ENCODE measurements at regions not wholly inside any gene's neighbourhood (a gene's known extent, or its start where the extent isn't known, plus 50 kb on each side); places are given as distances from the start of the nearest gene placed in this dataset.
A peak's percentile ranks its signal among the peaks of the same experiment; 100 is the strongest.

DNA sequence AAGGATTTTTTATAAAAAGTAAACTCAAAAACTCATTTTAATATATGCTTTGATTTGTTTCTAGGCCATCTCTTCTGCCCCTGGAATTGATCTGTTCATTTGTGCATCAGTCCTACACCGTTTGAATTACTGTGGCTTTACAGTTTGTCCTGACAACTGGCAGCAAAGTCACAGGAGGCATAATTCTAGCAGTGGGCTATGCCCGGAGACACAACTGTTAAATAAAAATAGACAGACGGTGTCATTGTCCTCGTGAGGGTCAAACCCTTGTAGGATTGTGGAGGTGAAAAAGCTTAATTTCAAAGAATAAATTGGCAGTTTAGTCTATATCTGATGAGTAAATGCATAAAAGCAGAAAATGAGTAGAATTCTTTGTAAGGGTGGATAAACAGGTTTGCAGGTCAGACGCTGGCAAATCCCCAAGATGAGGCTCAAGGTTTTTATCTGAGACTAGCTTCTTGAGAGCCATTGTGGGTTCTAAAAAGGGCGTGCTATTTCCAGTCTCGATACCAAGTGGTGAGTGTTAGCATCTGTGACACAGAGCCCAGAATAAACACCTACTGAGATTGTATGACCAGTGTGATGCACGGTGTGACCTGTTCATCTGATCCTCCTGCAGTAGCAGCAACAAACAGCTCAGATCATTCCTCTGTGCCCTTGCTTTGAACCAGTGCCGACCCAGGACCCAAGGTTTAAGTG is 51.5 kb upstream of the SLCO3A1 start:
- no peak overlapping the region for H3K27ac ChIP-seq (ENCODE audit: low read length)
- intact Hi-C loops (cut with micrococcal nuclease): no loop called here
- ChIA-PET CTCF (no interaction called here), POLR2A (ENCODE audit: unreplicated experiment) (no interaction called here)
- peak; percentile 24 for DNase-seq
- no peaks in the 10 kb centered on the region for H3F3A ChIP-seq (ENCODE audit: low read length, unreplicated experiment)
- H3K36me3 ChIP-seq (ENCODE audit: low read depth, low read length): no peaks in the 10 kb centered on the region
- BruUV-seq (replicated peaks): no TSS peak
- no peaks in the 10 kb centered on the region for H3K79me2 ChIP-seq (ENCODE audit: low read length)
- H2AFZ ChIP-seq (ENCODE audit: low read length): no peak overlapping the region
- H3K9ac ChIP-seq (ENCODE audit: low read length): no peak overlapping the region
- no peak overlapping the region for H3K4me3 ChIP-seq (ENCODE audit: low read length)
- H3K4me1 ChIP-seq (ENCODE audit: insufficient read depth, low read length): no peaks in the 10 kb centered on the region
- TF ChIP-seq EZH2 (IDR thresholded peaks at IDR 0.05; ENCODE audit: low read length, unreplicated experiment): no peak
- TF ChIP-seq EZH2phosphoT487 (IDR thresholded peaks at IDR 0.05; ENCODE audit: borderline replicate concordance, low read length): no peak
- H3K9me3 ChIP-seq (ENCODE audit: low read length): no peaks in the 10 kb centered on the region
- no peak for ATAC-seq
- H3K9me2 ChIP-seq (replicated peaks; ENCODE audit: low read length): no peaks in the 10 kb centered on the region
- peaks cover 44% of the 10 kb centered on the region for H3K27me3 ChIP-seq (ENCODE audit: low read length)
- H3K4me2 ChIP-seq (ENCODE audit: low read length): no peak overlapping the region
- no peaks in the 10 kb centered on the region for H4K20me1 ChIP-seq (ENCODE audit: low read length)

DNA sequence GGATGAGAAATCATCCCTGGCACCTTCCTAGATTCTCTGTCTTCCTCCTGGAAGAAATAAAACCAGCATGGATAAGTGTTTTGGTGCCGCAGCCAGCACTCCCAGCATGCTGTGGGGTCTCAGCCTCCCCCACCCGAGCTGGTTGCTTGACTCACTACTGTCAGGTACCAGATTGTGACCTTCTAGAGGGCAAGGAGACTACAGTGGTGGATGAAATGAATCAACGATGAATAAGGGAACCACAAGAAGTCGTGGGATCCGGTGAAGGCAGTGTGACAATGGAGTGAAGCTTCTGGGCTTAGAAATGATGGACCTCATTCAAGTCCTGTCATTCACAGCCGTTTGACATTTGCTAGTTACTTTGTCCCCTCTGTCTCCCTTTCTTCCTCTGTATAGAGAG is 50.2 kb upstream of the SLCO3A1 start:
- CTCF ChIA-PET: no interaction called here
- ATAC-seq (no peak), DNase-seq (no peak)
- Histone ChIP-seq H3K27me3 (ENCODE audit: low read length) (peaks cover 43% of the 10 kb centered on the region), H4K20me1 (ENCODE audit: low read length) (no peaks in the 10 kb centered on the region), H3K4me3 (ENCODE audit: low read length) (no peak overlapping the region), H3K27ac (ENCODE audit: low read length) (no peak overlapping the region), H2AFZ (ENCODE audit: low read length) (no peak overlapping the region), H3K36me3 (ENCODE audit: low read depth, low read length) (no peaks in the 10 kb centered on the region), H3K9me3 (ENCODE audit: low read length) (no peaks in the 10 kb centered on the region), H3K9me2 (replicated peaks; ENCODE audit: low read length) (no peaks in the 10 kb centered on the region), H3F3A (ENCODE audit: low read length, unreplicated experiment) (no peaks in the 10 kb centered on the region), H3K9ac (ENCODE audit: low read length) (no peak overlapping the region), H3K79me2 (ENCODE audit: low read length) (no peaks in the 10 kb centered on the region), H3K4me2 (ENCODE audit: low read length) (no peak overlapping the region), H3K4me1 (ENCODE audit: insufficient read depth, low read length) (no peaks in the 10 kb centered on the region)
- no TSS peak for BruUV-seq (replicated peaks)
- POLR2A ChIA-PET (ENCODE audit: unreplicated experiment): no interaction called here
- TF ChIP-seq EZH2 (IDR thresholded peaks at IDR 0.05; ENCODE audit: low read length, unreplicated experiment): no peak
- no peak for TF ChIP-seq EZH2phosphoT487 (IDR thresholded peaks at IDR 0.05; ENCODE audit: borderline replicate concordance, low read length)
- TF ChIP-seq, protein P1, sequence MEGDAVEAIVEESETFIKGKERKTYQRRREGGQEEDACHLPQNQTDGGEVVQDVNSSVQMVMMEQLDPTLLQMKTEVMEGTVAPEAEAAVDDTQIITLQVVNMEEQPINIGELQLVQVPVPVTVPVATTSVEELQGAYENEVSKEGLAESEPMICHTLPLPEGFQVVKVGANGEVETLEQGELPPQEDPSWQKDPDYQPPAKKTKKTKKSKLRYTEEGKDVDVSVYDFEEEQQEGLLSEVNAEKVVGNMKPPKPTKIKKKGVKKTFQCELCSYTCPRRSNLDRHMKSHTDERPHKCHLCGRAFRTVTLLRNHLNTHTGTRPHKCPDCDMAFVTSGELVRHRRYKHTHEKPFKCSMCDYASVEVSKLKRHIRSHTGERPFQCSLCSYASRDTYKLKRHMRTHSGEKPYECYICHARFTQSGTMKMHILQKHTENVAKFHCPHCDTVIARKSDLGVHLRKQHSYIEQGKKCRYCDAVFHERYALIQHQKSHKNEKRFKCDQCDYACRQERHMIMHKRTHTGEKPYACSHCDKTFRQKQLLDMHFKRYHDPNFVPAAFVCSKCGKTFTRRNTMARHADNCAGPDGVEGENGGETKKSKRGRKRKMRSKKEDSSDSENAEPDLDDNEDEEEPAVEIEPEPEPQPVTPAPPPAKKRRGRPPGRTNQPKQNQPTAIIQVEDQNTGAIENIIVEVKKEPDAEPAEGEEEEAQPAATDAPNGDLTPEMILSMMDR (conservative IDR thresholded peaks at IDR 0.05; ENCODE audit: low read depth, low read length): no peak
- intact Hi-C loops (cut with micrococcal nuclease): no loop called here
